ENCODE measurements at regions not wholly inside any gene's neighbourhood (a gene's known extent, or its start where the extent isn't known, plus 50 kb on each side); places are given as distances from the start of the nearest gene placed in this dataset.

GRCh38 chr13:22079961-22080360 is 409.1 kb downstream of the FGF9 start:
- TF ChIP-seq CTCF (IDR thresholded peaks at IDR 0.05) = no peak
- Mint-ChIP-seq H3K4me3 (no peak overlapping the region), H3K36me3 (ENCODE audit: low read depth) (no peaks in the 10 kb centered on the region), H3K9me3 (no peaks in the 10 kb centered on the region), H3K4me1 (peaks cover 6% of the 10 kb centered on the region), H3K27me3 (no peaks in the 10 kb centered on the region), H3K27ac (no peak overlapping the region)
- ATAC-seq (ENCODE audit: low read depth) (no peak), DNase-seq (no peak)
- CTCF ChIA-PET = no interaction called here
- POLR2A ChIA-PET = no interaction called here
- intact Hi-C loops (cut with micrococcal nuclease) = no loop called here

- TF ChIP-seq CTCF (IDR thresholded peaks at IDR 0.05) = no peak
- ATAC-seq (ENCODE audit: low read depth) = no peak
- Mint-ChIP-seq H3K4me1 (peaks cover 6% of the 10 kb centered on the region), H3K9me3 (no peaks in the 10 kb centered on the region), H3K27me3 (no peaks in the 10 kb centered on the region), H3K36me3 (ENCODE audit: low read depth) (no peaks in the 10 kb centered on the region), H3K27ac (no peak overlapping the region), H3K4me3 (no peak overlapping the region)
- POLR2A ChIA-PET = no interaction called here
- intact Hi-C loops (cut with micrococcal nuclease) = no loop called here
- no peak for DNase-seq
- CTCF ChIA-PET = no interaction called here
Observed at GRCh38 chr13:22080832-22081231, 410.0 kb downstream of the FGF9 start.

- no peak for ATAC-seq (ENCODE audit: low read depth)
- peaks cover 6% of the 10 kb centered on the region for H3K4me1 Mint-ChIP-seq
- DNase-seq = no peak
- intact Hi-C loops (cut with micrococcal nuclease) = no loop called here
- no peaks in the 10 kb centered on the region for H3K9me3 Mint-ChIP-seq
- H3K36me3 Mint-ChIP-seq (ENCODE audit: low read depth) = no peaks in the 10 kb centered on the region
- ChIA-PET CTCF (no interaction called here), POLR2A (no interaction called here)
- no peak overlapping the region for H3K27ac Mint-ChIP-seq
- H3K4me3 Mint-ChIP-seq = no peak overlapping the region
- H3K27me3 Mint-ChIP-seq = no peaks in the 10 kb centered on the region
- no peak for TF ChIP-seq CTCF (IDR thresholded peaks at IDR 0.05)
Observed at GRCh38 chr13:22081430-22081829, 410.6 kb downstream of the FGF9 start.

- ATAC-seq (ENCODE audit: low read depth) = no peak
Observed at GRCh38 chr13:22082030-22082429, 411.2 kb downstream of the FGF9 start.

GRCh38 chr13:22082437-22083100 is 411.7 kb downstream of the FGF9 start:
- Mint-ChIP-seq H3K27ac (no peak overlapping the region), H3K27me3 (no peaks in the 10 kb centered on the region), H3K36me3 (ENCODE audit: low read depth) (no peaks in the 10 kb centered on the region), H3K9me3 (no peaks in the 10 kb centered on the region), H3K4me3 (no peak overlapping the region), H3K4me1 (no peaks in the 10 kb centered on the region)
- intact Hi-C loops (cut with micrococcal nuclease) = no loop called here
- ATAC-seq (ENCODE audit: low read depth) (no peak), DNase-seq (no peak)
- ChIA-PET POLR2A (interaction anchor here (0.5 kb wide), 1 partner anchor 1425 kb away, joined by 3 read pairs; no protein-coding TSS in a partner anchor), CTCF (no interaction called here)
- no peak for TF ChIP-seq CTCF (IDR thresholded peaks at IDR 0.05)

More at GRCh38 chr13:22082030-22082429, 411.2 kb downstream of the FGF9 start:
- Mint-ChIP-seq H3K36me3 (ENCODE audit: low read depth) (no peaks in the 10 kb centered on the region), H3K27me3 (no peaks in the 10 kb centered on the region), H3K9me3 (no peaks in the 10 kb centered on the region), H3K27ac (no peak overlapping the region), H3K4me3 (no peak overlapping the region), H3K4me1 (peaks cover 2% of the 10 kb centered on the region)
- CTCF ChIA-PET = no interaction called here
- DNase-seq = no peak
- no peak for TF ChIP-seq CTCF (IDR thresholded peaks at IDR 0.05)
- POLR2A ChIA-PET = interaction anchor here (0.5 kb wide), 1 partner anchor 1424 kb away, joined by 3 read pairs; no protein-coding TSS in a partner anchor
- intact Hi-C loops (cut with micrococcal nuclease) = no loop called here
